Lung (tissue), 11 donors: ENCODE measurements at regions not wholly inside any gene's neighbourhood (a gene's known extent, or its start where the extent isn't known, plus 50 kb on each side); places are given as distances from the start of the nearest gene placed in this dataset.

Experiments used
- ATAC-seq: fragments of 200-7000 bp; cut with Tn5 transposase; one replicate; pipeline ENCODE4 v1.9.1; 2020; ENCODE audit warnings: moderate number of reproducible peaks; ENCODE audit not compliant: insufficient read depth, low FRiP score
- DNase-seq, 3 donors: peaks; one replicate each; pipeline ENCODE4 v3.0.0-alpha.2; 2013 to 2017
- H3K27ac ChIP-seq, 2 donors: one replicate each; pipeline ENCODE4 v1.5.1; 2013; ENCODE audit warnings: mild to moderate bottlenecking in 2 of 2, moderate library complexity in 2 of 2, control low read depth in 1 of 2, inconsistent platforms in 1 of 2, low read depth in 1 of 2, low read length in 1 of 2
- H3K27me3 ChIP-seq, 3 donors: one replicate each; pipeline ENCODE4 v1.5.1; 2013; ENCODE audit warnings: low read length in 2 of 3; ENCODE audit not compliant: control insufficient read depth in 3 of 3, insufficient read depth in 3 of 3
- H3K36me3 ChIP-seq, 4 donors: one replicate each; pipeline ENCODE4 v1.5.1; 2013; ENCODE audit warnings: low read length in 4 of 4, mild to moderate bottlenecking in 1 of 4, moderate library complexity in 1 of 4; ENCODE audit not compliant: control insufficient read depth in 4 of 4, insufficient read depth in 4 of 4
- H3K4me1 ChIP-seq, 5 donors: one replicate each; pipeline ENCODE4 v1.5.1; 2013; ENCODE audit warnings: low read length in 5 of 5, mild to moderate bottlenecking in 2 of 5, moderate library complexity in 1 of 5; ENCODE audit not compliant: control insufficient read depth in 5 of 5, insufficient read depth in 5 of 5
- H3K4me3 ChIP-seq: one replicate; pipeline ENCODE4 v1.5.1; 2013; ENCODE audit warnings: mild to moderate bottlenecking, control low read depth, moderate library complexity
- H3K9ac ChIP-seq, 2 donors: one replicate each; pipeline ENCODE4 v1.5.1; 2013; ENCODE audit warnings: low read length in 2 of 2, control low read depth in 1 of 2; ENCODE audit not compliant: insufficient read depth in 1 of 2
- H3K9me3 ChIP-seq, 4 donors: one replicate each; pipeline ENCODE4 v1.5.1; 2013; ENCODE audit warnings: low read length in 3 of 4, mild to moderate bottlenecking in 1 of 4, moderate library complexity in 1 of 4; ENCODE audit not compliant: control insufficient read depth in 4 of 4, insufficient read depth in 3 of 4
- WGBS, 2 donors: extraction: QIAGEN DNeasy Blood & Tissue Kit; methylation state at CpG; one replicate each; pipeline ENCODE4 v1.1.7; 2013; 5-methylcytosine and 5-hydroxymethylcytosine counted together
- TF ChIP-seq, protein P1 (sequence below): IDR thresholded peaks from 2 replicates; pipeline ENCODE4 v1.5.1; 2012; ENCODE audit warnings: mild to moderate bottlenecking; ENCODE audit errors: control extremely low read depth, extremely low read depth
- donor health status: control.
- donor health status: control.
- donor health status: Bipolar disorder and iron deficiency.
- donor health status: healthy.
- donor health status: DM: yes; HTN: yes; CAD: no.

DNA sequence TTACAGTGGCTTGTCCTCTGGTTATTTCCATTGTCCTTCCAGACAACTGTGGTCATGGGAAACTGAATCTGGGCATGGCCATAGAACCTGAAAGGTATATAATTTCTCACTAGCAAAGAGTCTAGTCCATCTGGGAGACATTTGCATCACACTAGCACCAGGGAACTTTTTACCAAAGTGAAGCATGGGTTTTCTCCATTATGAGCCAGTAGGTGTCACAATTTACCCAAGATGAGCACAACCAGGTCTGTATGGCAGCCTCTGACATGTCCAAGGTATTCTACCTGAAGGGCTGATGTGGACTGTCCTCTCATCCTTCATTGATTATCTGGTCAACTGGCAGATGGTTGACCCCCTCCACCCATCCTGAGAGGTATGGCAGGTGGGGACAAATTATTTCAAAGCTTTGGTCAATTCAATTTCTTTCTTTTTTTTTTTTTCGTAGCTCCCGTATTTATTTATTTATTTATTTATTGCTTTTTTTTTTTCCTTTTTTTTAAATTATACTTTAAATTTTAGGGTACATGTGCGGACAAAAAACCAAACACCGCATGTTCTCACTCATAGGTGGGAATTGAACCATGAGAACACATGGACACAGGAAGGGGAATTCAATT is 425.9 kb downstream of the TMEM135 start:
- Histone ChIP-seq H3K27ac (no peak overlapping the region), H3K9ac (no peak overlapping the region), H3K4me1 (peaks cover 0 to 16% (median 0%) of the 10 kb centered on the region in 5 donors), H3K4me3 (no peak overlapping the region), H3K9me3 (no peaks in the 10 kb centered on the region), H3K36me3 (no peaks in the 10 kb centered on the region), H3K27me3 (no peaks in the 10 kb centered on the region)
- DNase-seq (peak in 2 of 3 donors; percentile 42 to 50), ATAC-seq (no peak)
- WGBS, 2 donors = 85 to 90% methylated on average over 4 of the region's 4 CpGs
- TF ChIP-seq, protein P1, sequence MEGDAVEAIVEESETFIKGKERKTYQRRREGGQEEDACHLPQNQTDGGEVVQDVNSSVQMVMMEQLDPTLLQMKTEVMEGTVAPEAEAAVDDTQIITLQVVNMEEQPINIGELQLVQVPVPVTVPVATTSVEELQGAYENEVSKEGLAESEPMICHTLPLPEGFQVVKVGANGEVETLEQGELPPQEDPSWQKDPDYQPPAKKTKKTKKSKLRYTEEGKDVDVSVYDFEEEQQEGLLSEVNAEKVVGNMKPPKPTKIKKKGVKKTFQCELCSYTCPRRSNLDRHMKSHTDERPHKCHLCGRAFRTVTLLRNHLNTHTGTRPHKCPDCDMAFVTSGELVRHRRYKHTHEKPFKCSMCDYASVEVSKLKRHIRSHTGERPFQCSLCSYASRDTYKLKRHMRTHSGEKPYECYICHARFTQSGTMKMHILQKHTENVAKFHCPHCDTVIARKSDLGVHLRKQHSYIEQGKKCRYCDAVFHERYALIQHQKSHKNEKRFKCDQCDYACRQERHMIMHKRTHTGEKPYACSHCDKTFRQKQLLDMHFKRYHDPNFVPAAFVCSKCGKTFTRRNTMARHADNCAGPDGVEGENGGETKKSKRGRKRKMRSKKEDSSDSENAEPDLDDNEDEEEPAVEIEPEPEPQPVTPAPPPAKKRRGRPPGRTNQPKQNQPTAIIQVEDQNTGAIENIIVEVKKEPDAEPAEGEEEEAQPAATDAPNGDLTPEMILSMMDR = no peak

DNA sequence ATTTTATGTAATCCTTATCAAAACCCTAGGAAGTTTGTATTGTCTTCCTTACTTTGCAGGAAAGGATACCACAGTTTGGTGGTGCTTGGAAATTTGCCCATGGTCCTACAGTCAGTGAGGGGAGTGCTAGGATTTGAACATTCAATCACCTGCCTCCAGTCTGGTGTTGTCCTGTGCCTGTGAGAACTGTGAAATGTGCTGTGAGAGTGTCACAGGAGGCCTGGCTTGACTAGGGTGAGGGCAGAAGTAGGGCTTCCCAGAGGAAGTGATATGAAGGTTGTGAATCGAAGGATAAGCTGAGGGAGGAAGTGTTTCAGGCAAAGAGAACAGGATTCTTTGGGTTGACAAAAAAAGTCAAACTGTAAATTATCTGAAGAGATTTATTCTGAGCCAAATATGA is 424.4 kb downstream of the TMEM135 start:
- Histone ChIP-seq H3K27ac (no peak overlapping the region), H3K9me3 (no peaks in the 10 kb centered on the region), H3K4me1 (peaks cover 0 to 15% (median 0%) of the 10 kb centered on the region in 5 donors), H3K4me3 (no peak overlapping the region), H3K27me3 (no peaks in the 10 kb centered on the region), H3K9ac (no peak overlapping the region), H3K36me3 (no peaks in the 10 kb centered on the region)
- ATAC-seq (no peak), DNase-seq (no peak)
- TF ChIP-seq, protein P1 = no peak
- 12 to 36% methylated on average over 1 of the region's 1 CpG for WGBS, 2 donors

DNA sequence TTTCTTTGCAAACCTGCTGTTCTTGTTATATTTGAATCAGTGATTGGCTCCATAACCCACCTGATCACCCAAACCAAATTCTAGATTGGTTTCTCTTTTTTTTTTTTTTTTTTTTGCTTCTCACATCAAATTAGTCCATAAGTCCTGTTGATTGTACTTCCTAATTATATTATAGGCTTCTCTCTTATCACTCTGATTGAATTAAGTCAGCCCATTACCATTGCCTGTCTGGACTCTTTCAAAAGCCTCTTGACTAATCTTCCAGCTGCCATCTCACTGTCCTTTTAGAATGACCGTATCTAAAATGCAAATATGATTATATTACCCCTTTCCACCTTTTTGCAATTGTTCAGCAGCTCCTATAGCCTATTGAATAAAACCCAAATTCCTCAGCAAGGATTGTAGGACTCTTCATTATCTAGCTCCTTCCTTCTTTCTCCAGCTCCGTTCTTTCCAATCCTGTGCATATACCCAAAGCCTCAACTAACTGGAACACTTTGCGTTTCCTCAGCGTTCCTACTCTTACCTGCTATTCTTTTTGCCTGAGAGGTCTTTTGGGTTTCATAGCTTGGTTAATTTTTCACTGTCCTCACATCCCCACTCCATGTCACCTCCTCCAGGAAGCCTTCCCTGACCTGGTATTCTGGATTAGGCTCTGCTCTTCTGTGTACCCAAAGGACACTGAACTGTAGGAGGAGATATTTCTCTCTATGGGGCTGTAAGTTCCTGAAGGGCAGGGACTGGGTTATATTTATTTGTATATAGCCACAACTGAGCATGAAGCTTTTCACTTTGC is 423.3 kb downstream of the TMEM135 start:
- Histone ChIP-seq H3K9me3 (no peaks in the 10 kb centered on the region), H3K36me3 (no peaks in the 10 kb centered on the region), H3K4me1 (peaks cover 0 to 5% (median 0%) of the 10 kb centered on the region in 5 donors), H3K9ac (no peak overlapping the region), H3K27me3 (no peaks in the 10 kb centered on the region), H3K27ac (no peak overlapping the region), H3K4me3 (no peak overlapping the region)
- TF ChIP-seq, protein P1 = no peak
- 94 to 97% methylated on average over 4 of the region's 4 CpGs for WGBS, 2 donors
- DNase-seq (no peak), ATAC-seq (no peak)
